ENCODE measurements at regions not wholly inside any gene's neighbourhood (a gene's known extent, or its start where the extent isn't known, plus 50 kb on each side); places are given as distances from the start of the nearest gene placed in this dataset.

GRCh38 chr10:110375121-110375520 lies 70.4 kb upstream of the SMNDC1 start:
- TF ChIP-seq EZH2 (IDR thresholded peaks at IDR 0.05; ENCODE audit: borderline replicate concordance) (no peak), EZH2phosphoT487 (IDR thresholded peaks at IDR 0.05; ENCODE audit: low read depth, severe bottlenecking, unreplicated experiment) (no peak)
- TF ChIP-seq, protein P1, sequence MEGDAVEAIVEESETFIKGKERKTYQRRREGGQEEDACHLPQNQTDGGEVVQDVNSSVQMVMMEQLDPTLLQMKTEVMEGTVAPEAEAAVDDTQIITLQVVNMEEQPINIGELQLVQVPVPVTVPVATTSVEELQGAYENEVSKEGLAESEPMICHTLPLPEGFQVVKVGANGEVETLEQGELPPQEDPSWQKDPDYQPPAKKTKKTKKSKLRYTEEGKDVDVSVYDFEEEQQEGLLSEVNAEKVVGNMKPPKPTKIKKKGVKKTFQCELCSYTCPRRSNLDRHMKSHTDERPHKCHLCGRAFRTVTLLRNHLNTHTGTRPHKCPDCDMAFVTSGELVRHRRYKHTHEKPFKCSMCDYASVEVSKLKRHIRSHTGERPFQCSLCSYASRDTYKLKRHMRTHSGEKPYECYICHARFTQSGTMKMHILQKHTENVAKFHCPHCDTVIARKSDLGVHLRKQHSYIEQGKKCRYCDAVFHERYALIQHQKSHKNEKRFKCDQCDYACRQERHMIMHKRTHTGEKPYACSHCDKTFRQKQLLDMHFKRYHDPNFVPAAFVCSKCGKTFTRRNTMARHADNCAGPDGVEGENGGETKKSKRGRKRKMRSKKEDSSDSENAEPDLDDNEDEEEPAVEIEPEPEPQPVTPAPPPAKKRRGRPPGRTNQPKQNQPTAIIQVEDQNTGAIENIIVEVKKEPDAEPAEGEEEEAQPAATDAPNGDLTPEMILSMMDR (IDR thresholded peaks at IDR 0.05; ENCODE audit: poor library complexity), result no peak
- no peak overlapping the region for H3K27ac ChIP-seq
- H3K27me3 ChIP-seq, result no peaks in the 10 kb centered on the region
- no peaks in the 10 kb centered on the region for H3K36me3 ChIP-seq (replicated peaks; ENCODE audit: insufficient read depth, low read depth)
- H3K4me2 ChIP-seq, result no peak overlapping the region
- no peak overlapping the region for H3K4me3 ChIP-seq
- DNase-seq (ENCODE audit: low spot score), result no peak
- H2AFZ ChIP-seq, result no peak overlapping the region
- 83% methylated on average over 2 of the region's 2 CpGs for WGBS (ENCODE audit: low lambda C conversion rate, missing lambda C conversion rate)
- no peaks in the 10 kb centered on the region for H4K20me1 ChIP-seq (ENCODE audit: insufficient read depth, poor library complexity, severe bottlenecking)
- H3K4me1 ChIP-seq (ENCODE audit: insufficient read depth), result no peaks in the 10 kb centered on the region
- no peaks in the 10 kb centered on the region for H3K79me2 ChIP-seq
- H3K9me2 ChIP-seq (replicated peaks; ENCODE audit: insufficient read depth), result no peaks in the 10 kb centered on the region
- no peaks in the 10 kb centered on the region for H3K9me3 ChIP-seq (ENCODE audit: low read depth)

GRCh38 chr10:110376021-110376766 lies 71.5 kb upstream of the SMNDC1 start:
- no peaks in the 10 kb centered on the region for H4K20me1 ChIP-seq (ENCODE audit: insufficient read depth, poor library complexity, severe bottlenecking)
- no peak overlapping the region for H3K27ac ChIP-seq
- H3K4me2 ChIP-seq, result no peak overlapping the region
- 83% methylated on average over 20 of the region's 21 CpGs for WGBS (ENCODE audit: low lambda C conversion rate, missing lambda C conversion rate)
- TF ChIP-seq EZH2 (IDR thresholded peaks at IDR 0.05; ENCODE audit: borderline replicate concordance) (no peak), EZH2phosphoT487 (IDR thresholded peaks at IDR 0.05; ENCODE audit: low read depth, severe bottlenecking, unreplicated experiment) (no peak)
- TF ChIP-seq, protein P1 (IDR thresholded peaks at IDR 0.05; ENCODE audit: poor library complexity), result no peak
- no peak overlapping the region for H3K4me3 ChIP-seq
- H3K9me3 ChIP-seq (ENCODE audit: low read depth), result no peaks in the 10 kb centered on the region
- no peaks in the 10 kb centered on the region for H3K4me1 ChIP-seq (ENCODE audit: insufficient read depth)
- H3K79me2 ChIP-seq, result no peaks in the 10 kb centered on the region
- DNase-seq (ENCODE audit: low spot score), result no peak
- H3K36me3 ChIP-seq (replicated peaks; ENCODE audit: insufficient read depth, low read depth), result no peaks in the 10 kb centered on the region
- no peaks in the 10 kb centered on the region for H3K9me2 ChIP-seq (replicated peaks; ENCODE audit: insufficient read depth)
- no peak overlapping the region for H2AFZ ChIP-seq
- no peaks in the 10 kb centered on the region for H3K27me3 ChIP-seq

DNA sequence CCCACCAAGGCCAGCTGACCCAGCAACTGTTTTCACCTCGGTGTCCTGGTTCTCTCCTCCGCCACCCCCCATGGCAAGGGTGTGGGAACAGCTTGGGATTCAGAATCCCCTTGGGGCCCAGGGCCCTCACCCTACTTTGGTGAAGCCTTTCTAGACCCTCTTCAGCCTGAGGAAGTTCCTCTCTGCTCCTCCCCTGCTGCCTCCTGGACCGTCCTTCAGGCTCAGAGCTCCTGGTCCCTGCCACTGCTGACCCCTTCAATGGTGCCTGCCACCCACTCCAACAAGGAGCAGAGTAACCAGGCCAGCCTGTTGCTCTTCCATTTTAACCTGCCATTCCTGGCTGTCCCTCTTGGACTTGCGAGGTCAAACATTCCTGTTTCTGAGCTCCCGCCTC lies 72.0 kb upstream of the SMNDC1 start:
- no peaks in the 10 kb centered on the region for H4K20me1 ChIP-seq (ENCODE audit: insufficient read depth, poor library complexity, severe bottlenecking)
- TF ChIP-seq EZH2 (IDR thresholded peaks at IDR 0.05; ENCODE audit: borderline replicate concordance) (no peak), EZH2phosphoT487 (IDR thresholded peaks at IDR 0.05; ENCODE audit: low read depth, severe bottlenecking, unreplicated experiment) (no peak)
- TF ChIP-seq, protein P1 (IDR thresholded peaks at IDR 0.05; ENCODE audit: poor library complexity), result no peak
- no peaks in the 10 kb centered on the region for H3K4me1 ChIP-seq (ENCODE audit: insufficient read depth)
- H2AFZ ChIP-seq, result no peak overlapping the region
- H3K27me3 ChIP-seq, result no peaks in the 10 kb centered on the region
- no peaks in the 10 kb centered on the region for H3K79me2 ChIP-seq
- WGBS (ENCODE audit: low lambda C conversion rate, missing lambda C conversion rate), result 86% methylated on average over 5 of the region's 5 CpGs
- no peaks in the 10 kb centered on the region for H3K9me2 ChIP-seq (replicated peaks; ENCODE audit: insufficient read depth)
- no peaks in the 10 kb centered on the region for H3K9me3 ChIP-seq (ENCODE audit: low read depth)
- no peak overlapping the region for H3K27ac ChIP-seq
- H3K36me3 ChIP-seq (replicated peaks; ENCODE audit: insufficient read depth, low read depth), result no peaks in the 10 kb centered on the region
- H3K4me2 ChIP-seq, result no peak overlapping the region
- DNase-seq (ENCODE audit: low spot score), result no peak
- H3K4me3 ChIP-seq, result no peak overlapping the region
